Stimulated activated CD4-positive, alpha-beta T cell treated with anti-CD3 and anti-CD28 coated beads, TNF-alpha, amount 100 ng/mL, for 1 hour (primary cell): ENCODE measurements at regions not wholly inside any gene's neighbourhood (a gene's known extent, or its start where the extent isn't known, plus 50 kb on each side); places are given as distances from the start of the nearest gene placed in this dataset.

Experiments used
- DNase-seq, 3 donors: peaks; one replicate each; pipeline ENCODE4 v3.0.0-alpha.2; 2020; ENCODE audit warnings: low read depth in 3 of 3, low spot score in 1 of 3

- no peak for DNase-seq
Observed at GRCh38 chr12:111180426-111181142, 188.3 kb downstream of the PHETA1 start.

- no peak for DNase-seq
Observed at GRCh38 chr12:111178181-111179081, 190.5 kb downstream of the PHETA1 start.

GRCh38 chr12:111175396-111176094 is 193.3 kb downstream of the PHETA1 start:
- DNase-seq = no peak

GRCh38 chr12:111174961-111175345 is 193.9 kb downstream of the PHETA1 start:
- DNase-seq = no peak

- no peak for DNase-seq
Observed at GRCh38 chr12:111174251-111174960, 194.5 kb downstream of the PHETA1 start.

- no peak for DNase-seq
Observed at GRCh38 chr12:111173836-111174235, 195.1 kb downstream of the PHETA1 start.

GRCh38 chr12:111173391-111173790 is 195.5 kb downstream of the PHETA1 start:
- DNase-seq = no peak

GRCh38 chr12:111172786-111173185 is 196.1 kb downstream of the PHETA1 start:
- no peak for DNase-seq

- no peak for DNase-seq
Observed at GRCh38 chr12:111171832-111172231, 197.1 kb downstream of the PHETA1 start.

- DNase-seq = no peak
Observed at GRCh38 chr12:111171345-111171744, 197.6 kb downstream of the PHETA1 start.

GRCh38 chr12:111170543-111170942 is 198.4 kb downstream of the PHETA1 start:
- no peak for DNase-seq

GRCh38 chr12:111169456-111169855 is 199.4 kb downstream of the PHETA1 start:
- no peak for DNase-seq

GRCh38 chr12:111169032-111169431 is 199.9 kb downstream of the PHETA1 start:
- DNase-seq = no peak

- no peak for DNase-seq
Observed at GRCh38 chr12:111168009-111168900, 200.6 kb downstream of the PHETA1 start.

- no peak for DNase-seq
Observed at GRCh38 chr12:111166779-111167540, 201.9 kb downstream of the PHETA1 start.

GRCh38 chr12:111164833-111165525 is 203.9 kb downstream of the PHETA1 start:
- DNase-seq = no peak

GRCh38 chr12:111163422-111163821 is 205.5 kb downstream of the PHETA1 start:
- DNase-seq = no peak

GRCh38 chr12:111161898-111162297 is 207.0 kb downstream of the PHETA1 start:
- DNase-seq = no peak
